Spleen (tissue), 11 donors: ENCODE measurements at regions not wholly inside any gene's neighbourhood (a gene's known extent, or its start where the extent isn't known, plus 50 kb on each side); places are given as distances from the start of the nearest gene placed in this dataset.
"Not testable (repeated sequence)": the region's sequence is repeated elsewhere in the genome, so short reads cannot be mapped to it uniquely, and the experiment has no call there.

ENCODE experiments used
- DNase-seq: peaks from one replicate; pipeline ENCODE4 v3.0.0-alpha.2; 2020
- H3K27ac ChIP-seq, 8 donors: fragments of 200-600 bp; sonication (generic) in 7 of 8; 1 replicate in 4 of 8; 2 replicates in 4 of 8; pipeline versions ENCODE4 v1.5.0 to v1.8.0; 2016 to 2021; ENCODE audit warnings: inconsistent platforms in 4 of 8, mild to moderate bottlenecking in 4 of 8, moderate library complexity in 1 of 8
- H3K27me3 ChIP-seq, 7 donors: fragments of 200-600 bp; sonication (generic) in 6 of 7; replicated peaks in 1 of 7; 1 replicate in 4 of 7; 2 replicates in 3 of 7; pipeline versions ENCODE4 v1.5.0 to v1.8.0; 2016 to 2021; ENCODE audit warnings: inconsistent platforms in 3 of 7, mild to moderate bottlenecking in 1 of 7
- H3K36me3 ChIP-seq, 6 donors: fragments of 200-600 bp; sonication (generic) in 5 of 6; 1 replicate in 4 of 6; 2 replicates in 2 of 6; pipeline versions ENCODE4 v1.5.0 to v1.8.0; 2016 to 2021; ENCODE audit warnings: inconsistent platforms in 2 of 6
- H3K4me1 ChIP-seq, 6 donors: fragments of 200-600 bp; sonication (generic) in 5 of 6; 1 replicate in 3 of 6; 2 replicates in 3 of 6; pipeline versions ENCODE4 v1.5.0 to v1.8.0; 2016 to 2021; ENCODE audit warnings: inconsistent platforms in 3 of 6
- H3K4me3 ChIP-seq, 8 donors: fragments of 200-600 bp; sonication (generic) in 7 of 8; 1 replicate in 4 of 8; 2 replicates in 4 of 8; pipeline versions ENCODE4 v1.5.0 to v1.8.0; 2016 to 2021; ENCODE audit warnings: inconsistent platforms in 4 of 8, mild to moderate bottlenecking in 4 of 8, moderate library complexity in 2 of 8
- H3K9me3 ChIP-seq, 8 donors: fragments of 200-600 bp; sonication (generic) in 7 of 8; 1 replicate in 4 of 8; 2 replicates in 4 of 8; pipeline versions ENCODE4 v1.5.0 to v1.8.0; 2016 to 2021; ENCODE audit warnings: inconsistent platforms in 4 of 8
- POLR2A ChIP-seq, 3 donors: fragments of 450-650 bp; IDR thresholded peaks; one replicate each; pipeline ENCODE4 v1.5.1; 2017; ENCODE audit warnings: antibody characterized with exemption in 3 of 3, mild to moderate bottlenecking in 1 of 3
- POLR2AphosphoS5 ChIP-seq, 3 donors: sonication (generic); formaldehyde crosslinking; IDR thresholded peaks; one replicate each; pipeline ENCODE4 v1.5.1; 2017; ENCODE audit warnings: antibody characterized with exemption in 3 of 3
- WGBS, 5 donors: extraction: QIAGEN DNeasy Blood & Tissue Kit in 3 of 5; methylation state at CpG; one replicate each; pipeline versions ENCODE4 v1.1.5 to v1.1.7; 2013 to 2018; 5-methylcytosine and 5-hydroxymethylcytosine counted together
- intact Hi-C: fragments of 100-400 bp; cut with DNase I; formaldehyde crosslinking; loops from one replicate; pipeline ENCODE4 v1.15.0; 2023; ENCODE audit warnings: low total_unique reads
- TF ChIP-seq, protein P1 (sequence below), 11 experiments: fragments of 200-600 bp in 7 of 11; fragments of 450-650 bp in 4 of 11; sonication (generic) in 4 of 11; IDR thresholded peaks in 8 of 11; conservative IDR thresholded peaks in 3 of 11; 1 replicate in 7 of 11; 2 replicates in 4 of 11; pipeline versions ENCODE4 v1.4.0 to v1.8.0; 2016 to 2021; ENCODE audit warnings: antibody characterized with exemption in 11 of 11, inconsistent platforms in 4 of 11, mild to moderate bottlenecking in 1 of 11
- donor health status: healthy with polysubstance abuse.
- donor health status: DM: no; HTN: no; CAD: no; lungs with moderate emphysema.
- donor health status: DM: no; HTN: no; CAD: no.
- donor health status: Bipolar disorder and iron deficiency.
- donor health status: healthy.
- donor health status: DM: no; HTN: no; CAD: no.
- donor health status: DM: yes; HTN: yes; CAD: no.

DNA sequence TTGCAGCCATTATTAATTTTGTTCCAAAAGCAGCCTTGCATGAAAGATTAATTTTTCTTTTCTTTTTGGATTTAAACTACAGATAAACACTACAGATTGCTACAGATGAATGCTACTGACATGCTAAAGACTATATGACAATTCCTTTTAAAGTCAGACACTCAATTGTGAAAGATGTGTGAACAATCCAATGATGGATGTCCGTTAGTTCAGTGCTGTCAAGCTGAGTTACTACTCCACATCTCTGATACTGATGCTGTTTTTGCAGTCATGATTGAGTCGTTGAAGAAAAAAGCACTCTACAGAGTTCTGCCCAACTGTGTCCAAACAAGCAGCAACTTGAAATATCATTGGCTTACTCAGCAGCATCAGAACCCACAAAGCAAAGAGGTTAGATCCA is 146.8 kb downstream of the OTUD1 start:
- Histone ChIP-seq H3K9me3 (peaks cover 0 to 14% (median 11%) of the 10 kb centered on the region in 8 donors), H3K36me3 (no peaks in the 10 kb centered on the region), H3K4me1 (no peaks in the 10 kb centered on the region), H3K27ac (no peak overlapping the region), H3K4me3 (no peak overlapping the region), H3K27me3 (no peaks in the 10 kb centered on the region)
- intact Hi-C loops = no loop called here
- TF ChIP-seq POLR2A (IDR thresholded peaks at IDR 0.05) = no peak
- WGBS, 5 donors = 44 to 81% (median 68%) methylated on average over 2 of the region's 2 CpGs
- no peak for DNase-seq

DNA sequence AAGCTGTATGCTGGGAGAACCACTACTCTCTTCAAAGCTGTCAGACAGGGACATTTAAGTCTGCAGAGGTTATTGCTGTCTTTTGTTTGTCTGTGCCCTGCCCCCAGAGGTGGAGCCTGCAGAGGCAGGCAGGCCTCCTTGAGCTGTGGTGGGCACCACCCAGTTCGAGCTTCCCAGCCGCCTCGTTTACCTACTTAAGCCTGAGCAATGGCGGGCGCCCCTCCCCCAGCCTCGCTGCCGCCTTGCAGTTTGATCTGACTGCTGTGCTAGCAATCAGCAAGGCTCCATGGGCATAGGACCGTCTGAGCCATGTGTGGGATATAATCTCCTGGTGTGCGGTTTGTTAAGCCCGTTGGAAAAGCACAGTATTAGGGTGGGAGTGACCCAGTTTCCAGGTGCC is 156.4 kb downstream of the OTUD1 start:
- WGBS, 5 donors = 89 to 97% (median 94%) methylated on average over 10 of the region's 10 CpGs
- peaks cover 0 to 40% (median 7%) of the 10 kb centered on the region in 8 donors for H3K9me3 ChIP-seq
- H3K4me3 ChIP-seq, H3K36me3 ChIP-seq, DNase-seq, H3K4me1 ChIP-seq, H3K27ac ChIP-seq, H3K27me3 ChIP-seq, intact Hi-C loops: not testable (repeated sequence)

DNA sequence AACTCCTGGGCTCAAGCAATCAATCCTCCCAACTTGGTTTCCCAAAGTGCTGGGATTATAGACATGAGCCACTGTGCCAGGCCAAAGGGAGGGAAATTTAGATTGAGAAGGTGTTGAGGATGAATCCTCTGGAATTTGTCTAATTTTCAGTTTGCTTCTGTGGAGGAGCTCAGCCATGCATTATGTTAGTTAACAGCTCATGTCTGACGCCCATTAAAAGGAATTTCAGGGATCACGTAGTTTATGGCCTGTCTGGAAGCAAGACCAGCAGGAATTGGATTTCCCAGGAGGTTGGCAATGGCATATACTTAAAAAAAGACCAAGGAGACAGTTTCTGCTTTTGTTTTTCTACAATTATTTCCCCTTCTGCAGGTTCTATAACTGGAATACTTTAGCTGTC is 165.7 kb downstream of the OTUD1 start:
- intact Hi-C loops = no loop called here
- H3K36me3 ChIP-seq = no peaks in the 10 kb centered on the region
- TF ChIP-seq POLR2A (IDR thresholded peaks at IDR 0.05) (no peak), POLR2AphosphoS5 (IDR thresholded peaks at IDR 0.05) (no peak)
- TF ChIP-seq, protein P1, sequence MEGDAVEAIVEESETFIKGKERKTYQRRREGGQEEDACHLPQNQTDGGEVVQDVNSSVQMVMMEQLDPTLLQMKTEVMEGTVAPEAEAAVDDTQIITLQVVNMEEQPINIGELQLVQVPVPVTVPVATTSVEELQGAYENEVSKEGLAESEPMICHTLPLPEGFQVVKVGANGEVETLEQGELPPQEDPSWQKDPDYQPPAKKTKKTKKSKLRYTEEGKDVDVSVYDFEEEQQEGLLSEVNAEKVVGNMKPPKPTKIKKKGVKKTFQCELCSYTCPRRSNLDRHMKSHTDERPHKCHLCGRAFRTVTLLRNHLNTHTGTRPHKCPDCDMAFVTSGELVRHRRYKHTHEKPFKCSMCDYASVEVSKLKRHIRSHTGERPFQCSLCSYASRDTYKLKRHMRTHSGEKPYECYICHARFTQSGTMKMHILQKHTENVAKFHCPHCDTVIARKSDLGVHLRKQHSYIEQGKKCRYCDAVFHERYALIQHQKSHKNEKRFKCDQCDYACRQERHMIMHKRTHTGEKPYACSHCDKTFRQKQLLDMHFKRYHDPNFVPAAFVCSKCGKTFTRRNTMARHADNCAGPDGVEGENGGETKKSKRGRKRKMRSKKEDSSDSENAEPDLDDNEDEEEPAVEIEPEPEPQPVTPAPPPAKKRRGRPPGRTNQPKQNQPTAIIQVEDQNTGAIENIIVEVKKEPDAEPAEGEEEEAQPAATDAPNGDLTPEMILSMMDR (IDR thresholded peaks at IDR 0.05 in 8 of 11, conservative IDR thresholded peaks at IDR 0.05 in 3 of 11) = no peak
- no peak overlapping the region for H3K4me3 ChIP-seq
- no peak for DNase-seq
- no peak overlapping the region for H3K27ac ChIP-seq
- no peaks in the 10 kb centered on the region for H3K27me3 ChIP-seq
- 52 to 79% (median 56%) methylated on average over 2 of the region's 2 CpGs for WGBS, 5 donors
- H3K4me1 ChIP-seq = no peaks in the 10 kb centered on the region
- H3K9me3 ChIP-seq = no peaks in the 10 kb centered on the region

DNA sequence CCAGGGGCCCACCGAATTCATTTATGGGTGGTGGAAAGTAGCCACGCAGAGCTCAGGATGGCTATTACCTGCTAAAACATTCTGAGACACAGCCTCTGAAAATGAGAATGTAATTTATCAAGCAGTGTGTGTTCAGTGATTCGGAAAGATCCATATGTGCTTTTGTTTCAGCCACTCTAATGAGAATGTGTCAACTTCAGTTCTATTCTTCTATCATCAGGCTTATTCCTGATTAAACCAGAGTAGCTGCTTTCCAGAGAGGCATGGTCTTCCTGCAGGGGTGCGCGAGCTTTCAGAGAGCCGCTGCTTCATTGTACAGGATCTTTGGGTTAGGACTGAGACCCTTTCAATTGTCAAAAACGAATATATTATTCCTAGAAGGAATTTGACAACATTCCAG is 167.6 kb downstream of the OTUD1 start:
- Histone ChIP-seq H3K4me1 (no peaks in the 10 kb centered on the region), H3K9me3 (no peaks in the 10 kb centered on the region), H3K27ac (no peak overlapping the region), H3K36me3 (no peaks in the 10 kb centered on the region), H3K27me3 (no peaks in the 10 kb centered on the region), H3K4me3 (no peak overlapping the region)
- WGBS, 5 donors = 78 to 87% (median 82%) methylated on average over 7 of the region's 7 CpGs
- DNase-seq = no peak
- intact Hi-C loops = no loop called here
- TF ChIP-seq, protein P1 (IDR thresholded peaks at IDR 0.05 in 8 of 11, conservative IDR thresholded peaks at IDR 0.05 in 3 of 11) = no peak
- TF ChIP-seq POLR2A (IDR thresholded peaks at IDR 0.05) (no peak), POLR2AphosphoS5 (IDR thresholded peaks at IDR 0.05) (no peak)

DNA sequence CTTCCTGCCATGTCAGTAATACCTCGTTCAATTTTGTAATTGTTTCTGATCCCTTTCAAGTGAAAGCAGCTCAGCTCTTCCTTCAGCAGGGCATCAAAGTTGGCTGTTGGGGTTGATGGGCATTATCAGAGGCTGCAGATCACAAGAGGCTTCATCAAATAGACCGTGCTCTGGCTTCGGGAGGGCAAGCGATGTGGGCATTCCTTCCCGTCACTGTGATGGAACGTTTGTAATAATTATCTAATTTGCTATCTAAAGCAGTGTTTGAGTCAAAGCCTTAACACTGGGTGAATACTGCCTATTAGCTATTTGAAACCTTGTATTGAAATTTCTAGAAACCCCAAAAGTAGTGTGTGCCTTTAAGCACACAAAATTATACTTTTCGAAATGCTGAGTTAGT is 170.1 kb downstream of the OTUD1 start:
- TF ChIP-seq, protein P1 (IDR thresholded peaks at IDR 0.05 in 8 of 11, conservative IDR thresholded peaks at IDR 0.05 in 3 of 11) = no peak
- no peak for TF ChIP-seq POLR2AphosphoS5 (IDR thresholded peaks at IDR 0.05)
- no peak for TF ChIP-seq POLR2A (IDR thresholded peaks at IDR 0.05)
- no peaks in the 10 kb centered on the region for H3K36me3 ChIP-seq
- 80 to 91% (median 87%) methylated on average over 7 of the region's 7 CpGs for WGBS, 5 donors

More for the DNA sequence above, 170.1 kb downstream of the OTUD1 start:
- Histone ChIP-seq H3K4me1 (no peaks in the 10 kb centered on the region), H3K27me3 (no peaks in the 10 kb centered on the region), H3K27ac (no peak overlapping the region), H3K4me3 (no peak overlapping the region), H3K9me3 (no peaks in the 10 kb centered on the region)
- intact Hi-C loops = no loop called here
- DNase-seq = no peak
